Endothelial cell of umbilical vein (primary cell): ENCODE measurements at regions not wholly inside any gene's neighbourhood (a gene's known extent, or its start where the extent isn't known, plus 50 kb on each side); places are given as distances from the start of the nearest gene placed in this dataset.

ENCODE experiments used
- BruUV-seq: library from RNA; stranded (reverse); fragments of 400-500 nt; replicated peaks from 2 replicates; lab custom pipeline; 2021; lab: Mats Ljungman, UMichigan
- CTCF ChIA-PET: fragments of 300-600, 350-600 bp; sonication (Branson Sonifier 250); formaldehyde crosslinking; loops from one replicate; lab custom pipeline; 2021; ENCODE audit warnings: antibody characterized with exemption, inconsistent platforms; lab: Charles Lee
- POLR2A ChIA-PET: fragments of 300-600, 350-600 bp; sonication (Branson Sonifier 250); formaldehyde crosslinking; loops from one replicate; lab custom pipeline; 2021; ENCODE audit warnings: antibody characterized with exemption, inconsistent platforms; lab: Charles Lee
- DNase-seq: peaks from one replicate; pipeline ENCODE4 v3.0.0-alpha.2; 2011; ENCODE audit warnings: low read depth, low spot score
- FAIRE-seq: peaks from 2 replicates; lab custom pipeline; 2011; peaks lifted over from hg19 to GRCh38; lab: Jason Lieb, UNC
- H2AFZ ChIP-seq: 2 replicates; pipeline ENCODE4 v1.6.0; 2012; ENCODE audit warnings: low read depth, low read length, control low read depth, inconsistent platforms
- H3K27ac ChIP-seq: 2 replicates; pipeline ENCODE4 v1.5.1; 2011; ENCODE audit warnings: low read depth, mild to moderate bottlenecking, control low read depth, low read length, moderate library complexity; ENCODE audit not compliant: insufficient read depth
- H3K27me3 ChIP-seq, 2 experiments: 2 replicates each; pipeline versions ENCODE4 v1.6.0 to v1.6.1; 2011; ENCODE audit warnings: low read length in 2 of 2, mixed read lengths in 1 of 2; ENCODE audit not compliant: control insufficient read depth in 2 of 2, insufficient read depth in 2 of 2
- H3K36me3 ChIP-seq, 2 experiments: 2 replicates in 1 of 2; 3 replicates in 1 of 2; pipeline ENCODE4 v1.5.1; 2011; ENCODE audit warnings: low read length in 2 of 2, mild to moderate bottlenecking in 1 of 2, moderate library complexity in 1 of 2; ENCODE audit not compliant: control insufficient read depth in 2 of 2, insufficient read depth in 2 of 2; ENCODE audit errors: extremely low read depth in 1 of 2
- H3K4me1 ChIP-seq: 3 replicates; pipeline ENCODE4 v1.5.1; 2011; ENCODE audit warnings: mild to moderate bottlenecking, low read length; ENCODE audit not compliant: control insufficient read depth, insufficient read depth; ENCODE audit errors: extremely low read depth
- H3K4me2 ChIP-seq: 2 replicates; pipeline ENCODE4 v1.6.1; 2011; ENCODE audit warnings: low read length, control low read depth, mixed read lengths; ENCODE audit not compliant: insufficient read depth
- H3K4me3 ChIP-seq, 3 experiments: fragments of 200-600 bp in 1 of 3; sonication (generic), shearing (Covaris generic) in 1 of 3; replicated peaks in 1 of 3; 2 replicates each; pipeline ENCODE4 v1.5.1; 2011 to 2016; ENCODE audit warnings: control low read depth in 3 of 3, low read length in 3 of 3, mild to moderate bottlenecking in 2 of 3, inconsistent platforms in 1 of 3, low read depth in 1 of 3, moderate library complexity in 1 of 3; ENCODE audit not compliant: insufficient read depth in 1 of 3
- H3K79me2 ChIP-seq: 2 replicates; pipeline ENCODE4 v1.6.0; 2012; ENCODE audit warnings: low read length, inconsistent platforms; ENCODE audit not compliant: control insufficient read depth, insufficient read depth
- H3K9ac ChIP-seq: replicated peaks from 2 replicates; pipeline ENCODE3; 2011; ENCODE audit warnings: low read length, control low read depth; ENCODE audit not compliant: insufficient read depth; ENCODE audit errors: extremely low read depth
- H3K9me1 ChIP-seq: replicated peaks from 3 replicates; pipeline ENCODE4 v1.6.0; 2011; ENCODE audit warnings: mild to moderate bottlenecking, low read length; ENCODE audit not compliant: control insufficient read depth, insufficient read depth; ENCODE audit errors: extremely low read depth
- H3K9me3 ChIP-seq: replicated peaks from 2 replicates; pipeline ENCODE4 v1.5.1; 2012; ENCODE audit warnings: low read length, inconsistent platforms; ENCODE audit not compliant: control insufficient read depth, insufficient read depth
- H4K20me1 ChIP-seq: replicated peaks from 2 replicates; pipeline ENCODE3; 2011; ENCODE audit warnings: mild to moderate bottlenecking, low read length; ENCODE audit not compliant: control insufficient read depth, insufficient read depth; ENCODE audit errors: extremely low read depth
- EZH2 ChIP-seq: IDR thresholded peaks from 2 replicates; pipeline ENCODE4 v1.6.1; 2012; ENCODE audit warnings: borderline replicate concordance, low read depth, mild to moderate bottlenecking, moderate library complexity, low read length, inconsistent platforms; ENCODE audit not compliant: severe bottlenecking
- FOS ChIP-seq: IDR thresholded peaks from 2 replicates; pipeline ENCODE4 v1.6.1; 2011; ENCODE audit warnings: mild to moderate bottlenecking, low read length, moderate library complexity, borderline replicate concordance; ENCODE audit not compliant: insufficient read depth
- GATA2 ChIP-seq: IDR thresholded peaks from 2 replicates; pipeline ENCODE4 v1.7.0; 2011; ENCODE audit warnings: low read depth, mild to moderate bottlenecking, moderate library complexity, mixed read lengths, low read length; ENCODE audit not compliant: insufficient read length, insufficient read depth
- JUN ChIP-seq: IDR thresholded peaks from 2 replicates; pipeline ENCODE4 v1.6.1; 2011; ENCODE audit warnings: borderline replicate concordance, low read depth; ENCODE audit not compliant: insufficient read length, insufficient read depth
- MYC ChIP-seq: IDR thresholded peaks from one replicate; pipeline ENCODE4 v1.6.1; 2011; ENCODE audit warnings: mild to moderate bottlenecking, low read depth, low read length
- POLR2A ChIP-seq: IDR thresholded peaks from 2 replicates; pipeline ENCODE4 v1.6.1; 2012; ENCODE audit warnings: low read depth, mild to moderate bottlenecking, control low read depth, low read length
- POLR2AphosphoS5 ChIP-seq: IDR thresholded peaks from 2 replicates; pipeline ENCODE4 v1.6.1; 2012; ENCODE audit warnings: low read depth, mild to moderate bottlenecking, control low read depth, low read length, moderate library complexity; ENCODE audit not compliant: insufficient read depth
- dilution Hi-C: fragments of 300-500 bp; cut with MboI; formaldehyde crosslinking; loops from one replicate; pipeline ENCODE4 v1.15.0; 2019; ENCODE audit warnings: low sequenced_read_pairs; ENCODE audit not compliant: extremely low pct_ligation_motif_present
- intact Hi-C: fragments of 100-400 bp; cut with micrococcal nuclease; formaldehyde crosslinking; loops from one replicate; pipeline ENCODE4 v1.10.0; 2022
- TF ChIP-seq, protein P1 (sequence below), 2 donors: IDR thresholded peaks; 1 replicate in 1 of 2; 2 replicates in 1 of 2; pipeline ENCODE4 v1.5.1; 2011; ENCODE audit warnings: low read length in 2 of 2, mild to moderate bottlenecking in 2 of 2, moderate library complexity in 2 of 2, control low read depth in 1 of 2, inconsistent platforms in 1 of 2, low read depth in 1 of 2; ENCODE audit not compliant: insufficient read depth in 1 of 2; ENCODE audit errors: extremely low read depth in 1 of 2
- TF ChIP-seq, protein P2 (sequence below): IDR thresholded peaks from 2 replicates; pipeline ENCODE4 v1.6.1; 2011; ENCODE audit not compliant: insufficient read depth, insufficient read length

DNA sequence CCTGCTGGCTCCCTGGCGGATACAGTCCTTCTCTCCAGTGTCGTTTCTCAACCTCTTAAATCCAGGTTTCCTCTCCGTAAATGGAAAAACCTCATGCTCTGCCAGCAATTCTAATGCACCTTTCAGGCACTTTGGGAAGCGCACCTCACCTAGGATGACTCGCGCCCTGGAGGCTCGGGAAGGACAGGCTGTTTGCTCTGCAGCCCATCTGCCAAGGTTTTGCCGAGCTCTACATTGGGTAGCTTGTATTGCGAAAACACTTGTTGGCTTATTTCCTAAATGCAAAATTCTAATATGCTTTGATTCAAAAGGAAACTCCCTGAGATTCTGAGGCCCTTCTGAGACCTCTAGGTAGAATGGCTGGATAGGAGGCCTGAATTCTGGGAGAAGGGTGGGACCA is 102.6 kb upstream of the MLN start:
- no TSS peak for BruUV-seq
- Histone ChIP-seq H3K4me2 (no peak overlapping the region), H3K27me3 (peaks cover 6% of the 10 kb centered on the region in 2 experiments), H3K4me1 (no peaks in the 10 kb centered on the region), H4K20me1 (no peaks in the 10 kb centered on the region), H3K9ac (no peak overlapping the region), H3K36me3 (no peaks in the 10 kb centered on the region), H3K79me2 (no peaks in the 10 kb centered on the region), H2AFZ (no peak overlapping the region), H3K9me3 (no peaks in the 10 kb centered on the region), H3K27ac (no peak overlapping the region), H3K9me1 (no peaks in the 10 kb centered on the region), H3K4me3 (no peak overlapping the region)
- dilution Hi-C loops, result no loop called here
- TF ChIP-seq FOS (no peak), MYC (no peak), GATA2 (no peak), POLR2AphosphoS5 (no peak), EZH2 (no peak), POLR2A (no peak), JUN (no peak)
- TF ChIP-seq, protein P1, sequence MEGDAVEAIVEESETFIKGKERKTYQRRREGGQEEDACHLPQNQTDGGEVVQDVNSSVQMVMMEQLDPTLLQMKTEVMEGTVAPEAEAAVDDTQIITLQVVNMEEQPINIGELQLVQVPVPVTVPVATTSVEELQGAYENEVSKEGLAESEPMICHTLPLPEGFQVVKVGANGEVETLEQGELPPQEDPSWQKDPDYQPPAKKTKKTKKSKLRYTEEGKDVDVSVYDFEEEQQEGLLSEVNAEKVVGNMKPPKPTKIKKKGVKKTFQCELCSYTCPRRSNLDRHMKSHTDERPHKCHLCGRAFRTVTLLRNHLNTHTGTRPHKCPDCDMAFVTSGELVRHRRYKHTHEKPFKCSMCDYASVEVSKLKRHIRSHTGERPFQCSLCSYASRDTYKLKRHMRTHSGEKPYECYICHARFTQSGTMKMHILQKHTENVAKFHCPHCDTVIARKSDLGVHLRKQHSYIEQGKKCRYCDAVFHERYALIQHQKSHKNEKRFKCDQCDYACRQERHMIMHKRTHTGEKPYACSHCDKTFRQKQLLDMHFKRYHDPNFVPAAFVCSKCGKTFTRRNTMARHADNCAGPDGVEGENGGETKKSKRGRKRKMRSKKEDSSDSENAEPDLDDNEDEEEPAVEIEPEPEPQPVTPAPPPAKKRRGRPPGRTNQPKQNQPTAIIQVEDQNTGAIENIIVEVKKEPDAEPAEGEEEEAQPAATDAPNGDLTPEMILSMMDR (IDR thresholded peaks at IDR 0.05; ENCODE audit: extremely low read depth in 1 of 2, insufficient read depth in 1 of 2, low read depth in 1 of 2, low read length in 2 of 2), result no peak
- TF ChIP-seq, protein P2, sequence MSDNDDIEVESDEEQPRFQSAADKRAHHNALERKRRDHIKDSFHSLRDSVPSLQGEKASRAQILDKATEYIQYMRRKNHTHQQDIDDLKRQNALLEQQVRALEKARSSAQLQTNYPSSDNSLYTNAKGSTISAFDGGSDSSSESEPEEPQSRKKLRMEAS, result no peak
- ChIA-PET CTCF (no interaction called here), POLR2A (no interaction called here)
- FAIRE-seq (no peak), DNase-seq (no peak)
- intact Hi-C loops, result no loop called here
